Stimulated activated naive B cell treated with anti-CD40 and anti-IgM and Interleukin-4, amounts not matched to agents 10 μg/mL and 1 μg/mL and 100 μg/mL, for 72 hours (primary cell): ENCODE measurements at regions not wholly inside any gene's neighbourhood (a gene's known extent, or its start where the extent isn't known, plus 50 kb on each side); places are given as distances from the start of the nearest gene placed in this dataset.

Experiments used
- ATAC-seq, 2 donors: fragments of 150-1000 bp; cut with Tn5 transposase; replicated peaks; 2 replicates each; pipeline ENCODE4 v1.10.0; 2021; ENCODE audit warnings: moderate library complexity in 1 of 2
- DNase-seq: peaks from one replicate; pipeline ENCODE4 v3.0.0; 2021
- H3K27ac Mint-ChIP-seq: one replicate; pipeline ENCODE4 v1.8.0; 2022; ENCODE audit warnings: mild to moderate bottlenecking, mixed read lengths
- H3K27me3 Mint-ChIP-seq, 2 donors: one replicate each; pipeline ENCODE4 v1.8.0; 2022; ENCODE audit warnings: mixed read lengths in 2 of 2
- H3K36me3 Mint-ChIP-seq, 2 donors: one replicate each; pipeline ENCODE4 v1.8.0; 2022; ENCODE audit warnings: mixed read lengths in 2 of 2, mild to moderate bottlenecking in 1 of 2
- H3K4me1 Mint-ChIP-seq, 2 donors: one replicate each; pipeline ENCODE4 v1.8.0; 2022; ENCODE audit warnings: mixed read lengths in 2 of 2, mild to moderate bottlenecking in 1 of 2
- H3K4me3 Mint-ChIP-seq, 2 donors: one replicate each; pipeline ENCODE4 v1.8.0; 2022; ENCODE audit warnings: mild to moderate bottlenecking in 2 of 2, mixed read lengths in 2 of 2, moderate library complexity in 1 of 2
- H3K9me3 Mint-ChIP-seq, 2 donors: one replicate each; pipeline ENCODE4 v1.8.0; 2022; ENCODE audit warnings: mixed read lengths in 2 of 2, mild to moderate bottlenecking in 1 of 2

- Mint-ChIP-seq H3K4me3 (no peak overlapping the region), H3K9me3 (no peaks in the 10 kb centered on the region), H3K36me3 (no peaks in the 10 kb centered on the region), H3K4me1 (peaks cover under 1 to 1% of the 10 kb centered on the region in 2 donors), H3K27me3 (peaks cover 0 to 13% of the 10 kb centered on the region in 2 donors), H3K27ac (no peak overlapping the region)
- ATAC-seq (no peak), DNase-seq (no peak)
Measured at GRCh38 chr7:93048136-93048930, 69.4 kb downstream of the SAMD9 start.

- Mint-ChIP-seq H3K27ac (no peak overlapping the region), H3K4me1 (no peaks in the 10 kb centered on the region), H3K9me3 (no peaks in the 10 kb centered on the region), H3K4me3 (no peak overlapping the region), H3K27me3 (peaks cover 0 to 16% of the 10 kb centered on the region in 2 donors), H3K36me3 (no peaks in the 10 kb centered on the region)
- DNase-seq (no peak), ATAC-seq (no peak)
Measured at GRCh38 chr7:93047514-93048099, 70.2 kb downstream of the SAMD9 start.

- H3K27me3 Mint-ChIP-seq: peaks cover 0 to 16% of the 10 kb centered on the region in 2 donors
- no peak overlapping the region for H3K4me3 Mint-ChIP-seq
- ATAC-seq (no peak), DNase-seq (no peak)
- no peaks in the 10 kb centered on the region for H3K9me3 Mint-ChIP-seq
- H3K36me3 Mint-ChIP-seq: no peaks in the 10 kb centered on the region
- no peaks in the 10 kb centered on the region for H3K4me1 Mint-ChIP-seq
- no peak overlapping the region for H3K27ac Mint-ChIP-seq
Measured at GRCh38 chr7:93046641-93047040, 71.1 kb downstream of the SAMD9 start.

GRCh38 chr7:93044147-93044810 lies 73.5 kb downstream of the SAMD9 start:
- ATAC-seq: no peak
- H3K4me1 Mint-ChIP-seq: no peaks in the 10 kb centered on the region
- no peak overlapping the region for H3K4me3 Mint-ChIP-seq
- peaks cover 0 to 16% of the 10 kb centered on the region in 2 donors for H3K27me3 Mint-ChIP-seq
- no peak for DNase-seq
- no peaks in the 10 kb centered on the region for H3K9me3 Mint-ChIP-seq
- H3K27ac Mint-ChIP-seq: no peak overlapping the region
- no peaks in the 10 kb centered on the region for H3K36me3 Mint-ChIP-seq

- no peaks in the 10 kb centered on the region for H3K9me3 Mint-ChIP-seq
- DNase-seq (no peak), ATAC-seq (no peak)
Measured at GRCh38 chr7:93043385-93043985, 74.3 kb downstream of the SAMD9 start.

GRCh38 chr7:93040355-93040754 lies 77.4 kb downstream of the SAMD9 start:
- DNase-seq (no peak), ATAC-seq (no peak)
- Mint-ChIP-seq H3K9me3 (peaks cover 0 to 2% of the 10 kb centered on the region in 2 donors), H3K27ac (no peak overlapping the region), H3K4me3 (no peak overlapping the region), H3K4me1 (no peaks in the 10 kb centered on the region), H3K36me3 (no peaks in the 10 kb centered on the region), H3K27me3 (peaks cover 0 to 16% of the 10 kb centered on the region in 2 donors)

More at GRCh38 chr7:93043385-93043985, 74.3 kb downstream of the SAMD9 start:
- Mint-ChIP-seq H3K36me3 (no peaks in the 10 kb centered on the region), H3K27me3 (peaks cover 0 to 16% of the 10 kb centered on the region in 2 donors), H3K27ac (no peak overlapping the region), H3K4me3 (no peak overlapping the region), H3K4me1 (no peaks in the 10 kb centered on the region)

GRCh38 chr7:93039786-93040185 lies 78.0 kb downstream of the SAMD9 start:
- Mint-ChIP-seq H3K9me3 (peaks cover 0 to 3% of the 10 kb centered on the region in 2 donors), H3K4me3 (no peak overlapping the region), H3K36me3 (no peaks in the 10 kb centered on the region), H3K27me3 (peaks cover 0 to 16% of the 10 kb centered on the region in 2 donors), H3K4me1 (no peaks in the 10 kb centered on the region), H3K27ac (no peak overlapping the region)
- DNase-seq (no peak), ATAC-seq (no peak)

GRCh38 chr7:93039282-93039681 lies 78.5 kb downstream of the SAMD9 start:
- Mint-ChIP-seq H3K4me3 (no peak overlapping the region), H3K27ac (no peak overlapping the region), H3K4me1 (no peaks in the 10 kb centered on the region), H3K27me3 (peaks cover 0 to 11% of the 10 kb centered on the region in 2 donors), H3K36me3 (no peaks in the 10 kb centered on the region), H3K9me3 (peaks cover 0 to 3% of the 10 kb centered on the region in 2 donors)
- ATAC-seq (no peak), DNase-seq (no peak)

GRCh38 chr7:93036807-93037206 lies 81.0 kb downstream of the SAMD9 start:
- Mint-ChIP-seq H3K27ac (no peak overlapping the region), H3K4me3 (no peak overlapping the region), H3K9me3 (peaks cover 1 to 6% of the 10 kb centered on the region in 2 donors), H3K4me1 (no peaks in the 10 kb centered on the region), H3K27me3 (no peaks in the 10 kb centered on the region), H3K36me3 (peaks cover 0 to 1% of the 10 kb centered on the region in 2 donors)
- ATAC-seq (peak; percentile 65 to 90), DNase-seq (no peak)

GRCh38 chr7:93036149-93036640 lies 81.6 kb downstream of the SAMD9 start:
- no peaks in the 10 kb centered on the region for H3K4me1 Mint-ChIP-seq
- peaks cover 4 to 9% of the 10 kb centered on the region in 2 donors for H3K9me3 Mint-ChIP-seq
- H3K27ac Mint-ChIP-seq: peak overlapping the region; percentile 37
- DNase-seq: no peak
- H3K36me3 Mint-ChIP-seq: peaks cover 0 to 4% of the 10 kb centered on the region in 2 donors
- ATAC-seq: no peak
- H3K27me3 Mint-ChIP-seq: no peaks in the 10 kb centered on the region
- H3K4me3 Mint-ChIP-seq: no peak overlapping the region

GRCh38 chr7:93031795-93032194 lies 86.0 kb downstream of the SAMD9 start:
- Mint-ChIP-seq H3K36me3 (peaks cover 2 to 7% of the 10 kb centered on the region in 2 donors), H3K9me3 (peaks cover 4 to 10% of the 10 kb centered on the region in 2 donors), H3K4me3 (no peak overlapping the region), H3K4me1 (no peaks in the 10 kb centered on the region), H3K27ac (no peak overlapping the region), H3K27me3 (peaks cover 7 to 14% of the 10 kb centered on the region in 2 donors)
- DNase-seq (no peak), ATAC-seq (no peak)

GRCh38 chr7:93030605-93031225 lies 87.1 kb downstream of the SAMD9 start:
- Mint-ChIP-seq H3K27me3 (peaks cover 7 to 14% of the 10 kb centered on the region in 2 donors), H3K27ac (no peak overlapping the region), H3K36me3 (peaks cover 2 to 7% of the 10 kb centered on the region in 2 donors), H3K9me3 (peaks cover 4 to 10% of the 10 kb centered on the region in 2 donors), H3K4me3 (no peak overlapping the region), H3K4me1 (no peaks in the 10 kb centered on the region)
- DNase-seq: no peak
- no peak for ATAC-seq

GRCh38 chr7:93029056-93029455 lies 88.7 kb downstream of the SAMD9 start:
- H3K36me3 Mint-ChIP-seq: peaks cover 2 to 7% of the 10 kb centered on the region in 2 donors
- ATAC-seq (no peak), DNase-seq (no peak)
- H3K4me1 Mint-ChIP-seq: no peaks in the 10 kb centered on the region
- peaks cover 7 to 19% of the 10 kb centered on the region in 2 donors for H3K27me3 Mint-ChIP-seq
- no peak overlapping the region for H3K4me3 Mint-ChIP-seq
- H3K9me3 Mint-ChIP-seq: peaks cover 4 to 8% of the 10 kb centered on the region in 2 donors
- H3K27ac Mint-ChIP-seq: no peak overlapping the region

- H3K36me3 Mint-ChIP-seq: peaks cover 2 to 7% of the 10 kb centered on the region in 2 donors
- DNase-seq (no peak), ATAC-seq (no peak)
- H3K9me3 Mint-ChIP-seq: peaks cover 4 to 8% of the 10 kb centered on the region in 2 donors
- no peak overlapping the region for H3K27ac Mint-ChIP-seq
- H3K27me3 Mint-ChIP-seq: peaks cover 7 to 19% of the 10 kb centered on the region in 2 donors
- no peak overlapping the region for H3K4me3 Mint-ChIP-seq
- H3K4me1 Mint-ChIP-seq: no peaks in the 10 kb centered on the region
Measured at GRCh38 chr7:93028610-93029009, 89.2 kb downstream of the SAMD9 start.
